ENCODE measurements at regions not wholly inside any gene's neighbourhood (a gene's known extent, or its start where the extent isn't known, plus 50 kb on each side); places are given as distances from the start of the nearest gene placed in this dataset.

- no peak overlapping the region for H3K18ac ChIP-seq (ENCODE audit: extremely low read depth, low read length)
- H3K9ac ChIP-seq (replicated peaks in 1 of 4; ENCODE audit: extremely low read depth in 1 of 4, low read depth in 3 of 4, low read length in 3 of 4) = no peak overlapping the region
- H4K8ac ChIP-seq (ENCODE audit: extremely low read depth, insufficient read depth, low read length) = no peak overlapping the region
- no peaks in the 10 kb centered on the region for H3K4me1 ChIP-seq (replicated peaks in 1 of 4; ENCODE audit: control insufficient read depth in 3 of 4, insufficient read depth in 4 of 4, low read length in 3 of 4)
- no peak overlapping the region for H2BK120ac ChIP-seq (replicated peaks; ENCODE audit: low read depth, low read length)
- no peak overlapping the region for H3K4me2 ChIP-seq (ENCODE audit: insufficient read depth in 1 of 2, low read depth in 2 of 2, low read length in 2 of 2)
- no peak overlapping the region for H3K27ac ChIP-seq (ENCODE audit: low read depth, low read length)
- H2BK15ac ChIP-seq (ENCODE audit: low read length) = no peak overlapping the region
- no peak overlapping the region for H2AFZ ChIP-seq (ENCODE audit: low read length)
- H3K9me3 ChIP-seq (ENCODE audit: insufficient read depth in 2 of 2, low read depth in 1 of 2, low read length in 1 of 2) = no peaks in the 10 kb centered on the region
- 87% methylated on average over 4 of the region's 4 CpGs; no CpG with 5 or more reads in 1 of the 2 experiments for WGBS, 2 experiments (ENCODE audit: extremely low coverage in 1 of 2, insufficient coverage in 1 of 2, insufficient read length in 1 of 2, insufficient replicate concordance in 2 of 2, low coverage in 1 of 2, low lambda C conversion rate in 2 of 2, missing lambda C conversion rate in 1 of 2)
- H3K56ac ChIP-seq (replicated peaks; ENCODE audit: insufficient read length, low read depth, low read length) = no peak overlapping the region
- no peaks in the 10 kb centered on the region for H3K36me3 ChIP-seq (ENCODE audit: control insufficient read depth in 2 of 4, insufficient read depth in 4 of 4, low read length in 3 of 4)
- H3K14ac ChIP-seq (ENCODE audit: insufficient read length) = no peak overlapping the region
- no peak overlapping the region for H2BK12ac ChIP-seq (ENCODE audit: low read depth, low read length)
- no peak overlapping the region for H4K5ac ChIP-seq (ENCODE audit: insufficient read length, low read depth, low read length)
- no peaks in the 10 kb centered on the region for H3K79me2 ChIP-seq (ENCODE audit: control insufficient read depth in 1 of 2, insufficient read depth in 2 of 2, low read length in 2 of 2)
- no peaks in the 10 kb centered on the region for H4K20me1 ChIP-seq (replicated peaks in 1 of 2; ENCODE audit: control insufficient read depth in 1 of 2, insufficient read depth in 2 of 2, low read length in 2 of 2)
- no peaks in the 10 kb centered on the region for H3K79me1 ChIP-seq (ENCODE audit: low read depth, low read length)
- H4K91ac ChIP-seq (replicated peaks; ENCODE audit: insufficient read length, low read length) = no peak overlapping the region
- DNase-seq (ENCODE audit: low read depth in 1 of 2, low spot score in 2 of 2) (no peak), FAIRE-seq (no peak)
- no peak overlapping the region for H2BK5ac ChIP-seq (ENCODE audit: low read depth, low read length)
- no peak overlapping the region for H3K23ac ChIP-seq (ENCODE audit: insufficient read length)
- CTCF ChIA-PET (ENCODE audit: partially characterized antibody) = interaction anchor here (0.9 kb wide), 1 partner anchor 21 kb away, joined by 3 read pairs; no protein-coding TSS in a partner anchor
- no peaks in the 10 kb centered on the region for H3K23me2 ChIP-seq (ENCODE audit: low read depth, low read length)
- no peak overlapping the region for H2AK5ac ChIP-seq (ENCODE audit: low read depth, low read length)
- no peaks in the 10 kb centered on the region for H3K27me3 ChIP-seq (replicated peaks in 1 of 4; ENCODE audit: control insufficient read depth in 3 of 4, extremely low read depth in 1 of 4, insufficient read depth in 3 of 4, low read length in 3 of 4)
- H3K4ac ChIP-seq (replicated peaks; ENCODE audit: insufficient read length, low read depth, low read length) = no peak overlapping the region
- H2BK20ac ChIP-seq (ENCODE audit: low read length) = no peak overlapping the region
- POLR2A ChIA-PET (ENCODE audit: partially characterized antibody) = no interaction called here
- no peak overlapping the region for H3K4me3 ChIP-seq (ENCODE audit: extremely low read depth in 1 of 4, insufficient read depth in 2 of 4, low read depth in 3 of 4, low read length in 4 of 4)
- no peak for TF ChIP-seq HDAC2 (IDR thresholded peaks at IDR 0.05; ENCODE audit: borderline replicate concordance in 1 of 2, low read depth in 2 of 2, low read length in 2 of 2)
- no peak for TF ChIP-seq ATF2 (IDR thresholded peaks at IDR 0.05; ENCODE audit: low read length)
- no peak for TF ChIP-seq TAF1 (IDR thresholded peaks at IDR 0.05; ENCODE audit: low read depth, low read length)
- no peak for TF ChIP-seq KDM1A (IDR thresholded peaks at IDR 0.05; ENCODE audit: borderline replicate concordance, low read length)
- TF ChIP-seq TBP (IDR thresholded peaks at IDR 0.05; ENCODE audit: low read depth, low read length) = no peak
- no peak for TF ChIP-seq POLR2AphosphoS5 (IDR thresholded peaks at IDR 0.05; ENCODE audit: low read depth, low read length)
- TF ChIP-seq PHF8 (conservative IDR thresholded peaks at IDR 0.05; ENCODE audit: low read depth, low read length) = no peak
- no peak for TF ChIP-seq CHD2 (IDR thresholded peaks at IDR 0.05; ENCODE audit: low read length)
- TF ChIP-seq RAD21 (IDR thresholded peaks at IDR 0.05 in 1 of 2, conservative IDR thresholded peaks at IDR 0.05 in 1 of 2; ENCODE audit: low read depth in 2 of 2, low read length in 2 of 2) = no peak
- TF ChIP-seq SP1 (IDR thresholded peaks at IDR 0.05; ENCODE audit: low read depth, low read length) = no peak
Measured at GRCh38 chr3:117750674-117751269, 1041.2 kb downstream of the TUSC7 start.
